GM19025 (cell line): ENCODE measurements at regions not wholly inside any gene's neighbourhood (a gene's known extent, or its start where the extent isn't known, plus 50 kb on each side); places are given as distances from the start of the nearest gene placed in this dataset.

ENCODE experiments used
- ATAC-seq: cut with Tn5 transposase; IDR thresholded peaks from one replicate; pipeline ENCODE4 v1.9.1; 2021; ENCODE audit warnings: mild to moderate bottlenecking, low read depth, moderate library complexity; ENCODE audit not compliant: unreplicated experiment

- ATAC-seq, result no peak
Measured at GRCh38 chr4:170139764-170140163, 50.0 kb upstream of the AADAT start.
